A673 (cell line): ENCODE measurements at regions not wholly inside any gene's neighbourhood (a gene's known extent, or its start where the extent isn't known, plus 50 kb on each side); places are given as distances from the start of the nearest gene placed in this dataset.

ENCODE experiments used
- CTCF ChIP-seq: fragments of 300-800, 200-600 bp; sonication (generic); conservative IDR thresholded peaks from 2 replicates; pipeline ENCODE4 v1.5.1; 2017; ENCODE audit warnings: low read depth, mild to moderate bottlenecking, antibody characterized with exemption, low read length, moderate library complexity, mixed read lengths
- EZH2 ChIP-seq: fragments of 200-600 bp; sonication (generic); IDR thresholded peaks from 2 replicates; pipeline ENCODE4 v1.6.1; 2017; ENCODE audit warnings: borderline replicate concordance, low read depth, mild to moderate bottlenecking, mixed read lengths, antibody characterized with exemption, low read length; ENCODE audit not compliant: poor library complexity, severe bottlenecking

GRCh38 chr5:3301306-3301705 is 294.3 kb upstream of the IRX1 start:
- no peak for TF ChIP-seq CTCF
- no peak for TF ChIP-seq EZH2
